ENCODE measurements at regions not wholly inside any gene's neighbourhood (a gene's known extent, or its start where the extent isn't known, plus 50 kb on each side); places are given as distances from the start of the nearest gene placed in this dataset.

GRCh38 chr2:180677930-180678624 is 302.3 kb upstream of the UBE2E3 start:
- no peak for TF ChIP-seq POLR2A (IDR thresholded peaks at IDR 0.05)
- TF ChIP-seq, protein P1, sequence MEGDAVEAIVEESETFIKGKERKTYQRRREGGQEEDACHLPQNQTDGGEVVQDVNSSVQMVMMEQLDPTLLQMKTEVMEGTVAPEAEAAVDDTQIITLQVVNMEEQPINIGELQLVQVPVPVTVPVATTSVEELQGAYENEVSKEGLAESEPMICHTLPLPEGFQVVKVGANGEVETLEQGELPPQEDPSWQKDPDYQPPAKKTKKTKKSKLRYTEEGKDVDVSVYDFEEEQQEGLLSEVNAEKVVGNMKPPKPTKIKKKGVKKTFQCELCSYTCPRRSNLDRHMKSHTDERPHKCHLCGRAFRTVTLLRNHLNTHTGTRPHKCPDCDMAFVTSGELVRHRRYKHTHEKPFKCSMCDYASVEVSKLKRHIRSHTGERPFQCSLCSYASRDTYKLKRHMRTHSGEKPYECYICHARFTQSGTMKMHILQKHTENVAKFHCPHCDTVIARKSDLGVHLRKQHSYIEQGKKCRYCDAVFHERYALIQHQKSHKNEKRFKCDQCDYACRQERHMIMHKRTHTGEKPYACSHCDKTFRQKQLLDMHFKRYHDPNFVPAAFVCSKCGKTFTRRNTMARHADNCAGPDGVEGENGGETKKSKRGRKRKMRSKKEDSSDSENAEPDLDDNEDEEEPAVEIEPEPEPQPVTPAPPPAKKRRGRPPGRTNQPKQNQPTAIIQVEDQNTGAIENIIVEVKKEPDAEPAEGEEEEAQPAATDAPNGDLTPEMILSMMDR (IDR thresholded peaks at IDR 0.05), result no peak
- H3K4me3 ChIP-seq (ENCODE audit: low read depth, poor library complexity, severe bottlenecking), result no peak overlapping the region
- 35 to 41% methylated on average over 3 of the region's 3 CpGs for WGBS, 2 donors
- intact Hi-C loops (cut with DNase I; ENCODE audit: low total_unique reads), result no loop called here
- no peak for DNase-seq (ENCODE audit: low spot score in 2 of 2)

- intact Hi-C loops (cut with DNase I; ENCODE audit: low total_unique reads), result no loop called here
- WGBS, 2 donors, result 31 to 41% methylated on average over 3 of the region's 3 CpGs
- H3K4me3 ChIP-seq (ENCODE audit: low read depth, poor library complexity, severe bottlenecking), result no peak overlapping the region
- DNase-seq (ENCODE audit: low spot score in 2 of 2), result no peak
- no peak for TF ChIP-seq POLR2A (IDR thresholded peaks at IDR 0.05)
- TF ChIP-seq, protein P1 (IDR thresholded peaks at IDR 0.05), result no peak
Observed at GRCh38 chr2:180677200-180677599, 303.2 kb upstream of the UBE2E3 start.

DNA sequence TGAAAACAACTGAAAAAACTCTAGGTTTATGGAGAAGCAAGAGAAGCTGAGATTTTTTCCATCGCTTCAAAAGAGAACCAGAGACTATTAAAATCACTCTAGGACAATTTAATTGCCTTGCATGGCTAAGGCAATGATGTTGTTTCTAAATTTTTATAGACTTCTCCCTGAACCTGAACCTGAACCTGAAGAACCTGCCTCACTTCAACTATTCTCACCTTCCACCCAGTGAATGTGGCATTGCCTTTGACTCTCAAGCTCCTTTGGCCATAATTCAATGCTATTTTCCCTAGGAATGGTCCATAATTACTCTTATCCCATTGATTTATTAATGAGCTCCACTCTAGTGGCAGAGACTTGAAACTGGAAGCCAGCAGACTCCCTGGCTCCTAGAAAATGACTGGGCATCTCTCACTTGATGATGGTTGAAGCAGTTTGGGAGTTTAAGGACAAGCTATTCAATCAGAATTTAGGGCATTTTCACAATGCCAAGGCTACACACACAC is 303.8 kb upstream of the UBE2E3 start:
- TF ChIP-seq POLR2A (IDR thresholded peaks at IDR 0.05), result no peak
- TF ChIP-seq, protein P1 (IDR thresholded peaks at IDR 0.05), result no peak
- 78 to 83% methylated on average over 1 of the region's 1 CpG for WGBS, 2 donors
- no peak overlapping the region for H3K4me3 ChIP-seq (ENCODE audit: low read depth, poor library complexity, severe bottlenecking)
- intact Hi-C loops (cut with DNase I; ENCODE audit: low total_unique reads), result no loop called here
- no peak for DNase-seq (ENCODE audit: low spot score in 2 of 2)

DNA sequence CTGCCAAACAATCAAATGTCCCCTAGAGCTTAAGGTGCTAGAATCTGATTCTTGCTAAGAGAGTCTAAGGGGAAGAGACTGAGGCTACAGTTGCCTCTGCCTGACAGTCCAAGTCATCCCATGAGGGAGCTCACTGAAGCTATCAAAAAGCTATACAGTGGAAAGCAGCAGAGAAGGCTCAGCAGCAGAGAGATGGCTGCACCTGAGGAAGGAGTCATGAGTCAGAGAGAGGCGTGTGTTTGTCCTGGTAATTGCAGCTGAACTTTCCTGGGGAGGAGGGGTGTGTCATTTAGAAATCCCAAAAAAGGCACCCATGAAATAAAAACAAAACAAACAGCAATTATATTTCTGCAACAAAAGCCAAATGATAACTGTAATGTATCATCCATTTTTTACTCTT is 305.2 kb upstream of the UBE2E3 start:
- WGBS, 2 donors, result 12 to 33% methylated on average over 1 of the region's 1 CpG
- DNase-seq (ENCODE audit: low spot score in 2 of 2), result no peak
- no peak overlapping the region for H3K4me3 ChIP-seq (ENCODE audit: low read depth, poor library complexity, severe bottlenecking)
- intact Hi-C loops (cut with DNase I; ENCODE audit: low total_unique reads), result no loop called here
- no peak for TF ChIP-seq POLR2A (IDR thresholded peaks at IDR 0.05)
- TF ChIP-seq, protein P1 (IDR thresholded peaks at IDR 0.05), result no peak

GRCh38 chr2:180672377-180672776 is 308.0 kb upstream of the UBE2E3 start:
- DNase-seq (ENCODE audit: low spot score in 2 of 2), result no peak
- WGBS, 2 donors, result 72 to 81% methylated on average over 1 of the region's 1 CpG
- TF ChIP-seq, protein P1 (IDR thresholded peaks at IDR 0.05), result no peak
- TF ChIP-seq POLR2A (IDR thresholded peaks at IDR 0.05), result no peak
- intact Hi-C loops (cut with DNase I; ENCODE audit: low total_unique reads), result no loop called here
- H3K4me3 ChIP-seq (ENCODE audit: low read depth, poor library complexity, severe bottlenecking), result no peak overlapping the region

All from lower leg skin (tissue), 4 donors.